H9 (cell line): ENCODE measurements at regions not wholly inside any gene's neighbourhood (a gene's known extent, or its start where the extent isn't known, plus 50 kb on each side); places are given as distances from the start of the nearest gene placed in this dataset.
A peak's percentile ranks its signal among the peaks of the same experiment; 100 is the strongest.

ENCODE experiments used
- DNase-seq: peaks from one replicate; pipeline ENCODE4 v3.0.0-alpha.2; 2017
- H2AFZ ChIP-seq: one replicate; pipeline ENCODE4 v1.6.1; 2013; ENCODE audit warnings: mild to moderate bottlenecking, low read length, control low read depth, moderate library complexity
- H2AK5ac ChIP-seq: 2 replicates; pipeline ENCODE4 v1.6.1; 2013; ENCODE audit warnings: low read length, control low read depth, mixed read lengths; ENCODE audit not compliant: insufficient read length
- H2BK120ac ChIP-seq: one replicate; pipeline ENCODE4 v1.6.1; 2013; ENCODE audit warnings: low read depth, mild to moderate bottlenecking, low read length, control low read depth, inconsistent platforms; ENCODE audit not compliant: poor library complexity, severe bottlenecking
- H2BK12ac ChIP-seq: 2 replicates; pipeline ENCODE4 v1.6.1; 2013; ENCODE audit warnings: low read length, control low read depth, mixed read lengths, low read depth; ENCODE audit not compliant: insufficient read length
- H2BK15ac ChIP-seq: 2 replicates; pipeline ENCODE4 v1.6.1; 2013; ENCODE audit warnings: low read depth, low read length, control low read depth
- H2BK20ac ChIP-seq: one replicate; pipeline ENCODE4 v1.6.1; 2013; ENCODE audit warnings: low read depth, mild to moderate bottlenecking, low read length, control low read depth, inconsistent platforms; ENCODE audit not compliant: poor library complexity, severe bottlenecking
- H2BK5ac ChIP-seq: 2 replicates; pipeline ENCODE4 v1.6.1; 2013; ENCODE audit warnings: low read length, control low read depth, mixed read lengths; ENCODE audit not compliant: insufficient read length
- H3K14ac ChIP-seq: 2 replicates; pipeline ENCODE4 v1.6.1; 2013; ENCODE audit warnings: low read length, control low read depth; ENCODE audit not compliant: insufficient read depth
- H3K18ac ChIP-seq: 2 replicates; pipeline ENCODE4 v1.6.1; 2013; ENCODE audit warnings: low read depth, mild to moderate bottlenecking, mixed read lengths, low read length, control low read depth; ENCODE audit not compliant: insufficient read length
- H3K23ac ChIP-seq: 2 replicates; pipeline ENCODE4 v1.6.1; 2013; ENCODE audit warnings: low read length, control low read depth, mixed read lengths, low read depth; ENCODE audit not compliant: insufficient read length
- H3K23me2 ChIP-seq: 2 replicates; pipeline ENCODE4 v1.6.1; 2013; ENCODE audit warnings: low read depth, mild to moderate bottlenecking, mixed read lengths, low read length, control low read depth; ENCODE audit not compliant: insufficient read length, poor library complexity, severe bottlenecking
- H3K27ac ChIP-seq: 2 replicates; pipeline ENCODE4 v1.5.1; 2013; ENCODE audit warnings: low read length, control low read depth, mixed read lengths, low read depth; ENCODE audit not compliant: insufficient read length
- H3K27me3 ChIP-seq: 2 replicates; pipeline ENCODE4 v1.6.1; 2013; ENCODE audit warnings: low read length, control low read depth, inconsistent platforms; ENCODE audit not compliant: insufficient read depth
- H3K4ac ChIP-seq: 2 replicates; pipeline ENCODE4 v1.6.1; 2013; ENCODE audit warnings: low read depth, mild to moderate bottlenecking, control low read depth, inconsistent platforms, low read length, moderate library complexity
- H3K4me1 ChIP-seq: 2 replicates; pipeline ENCODE4 v1.6.1; 2013; ENCODE audit warnings: low read length, control low read depth, inconsistent platforms; ENCODE audit not compliant: insufficient read depth
- H3K4me2 ChIP-seq: 2 replicates; pipeline ENCODE4 v1.6.1; 2013; ENCODE audit warnings: low read length, control low read depth, mixed read lengths; ENCODE audit not compliant: insufficient read length, insufficient read depth
- H3K56ac ChIP-seq: 2 replicates; pipeline ENCODE4 v1.6.1; 2013; ENCODE audit warnings: low read depth, mild to moderate bottlenecking, mixed read lengths, low read length, control low read depth; ENCODE audit not compliant: insufficient read length
- H3K79me1 ChIP-seq: 2 replicates; pipeline ENCODE4 v1.6.1; 2013; ENCODE audit warnings: low read depth, mild to moderate bottlenecking, moderate library complexity, low read length, control low read depth, inconsistent platforms; ENCODE audit not compliant: insufficient read depth, poor library complexity, severe bottlenecking
- H3K79me2 ChIP-seq: 2 replicates; pipeline ENCODE4 v1.6.1; 2013; ENCODE audit warnings: low read length, control low read depth, inconsistent platforms; ENCODE audit not compliant: insufficient read depth
- H3K9ac ChIP-seq: 2 replicates; pipeline ENCODE4 v1.6.1; 2013; ENCODE audit warnings: low read length, control low read depth, mixed read lengths; ENCODE audit not compliant: insufficient read length; ENCODE audit errors: extremely low read depth
- H3K9me3 ChIP-seq: one replicate; pipeline ENCODE4 v1.6.1; 2013; ENCODE audit warnings: low read depth, low read length, inconsistent platforms; ENCODE audit not compliant: control insufficient read depth
- H3T11ph ChIP-seq: one replicate; pipeline ENCODE4 v1.6.1; 2013; ENCODE audit warnings: mild to moderate bottlenecking, low read length, control low read depth, inconsistent platforms
- H4K20me1 ChIP-seq: one replicate; pipeline ENCODE4 v1.6.1; 2013; ENCODE audit not compliant: control insufficient read depth, insufficient read length, insufficient read depth
- H4K5ac ChIP-seq: 2 replicates; pipeline ENCODE4 v1.6.1; 2013; ENCODE audit warnings: low read depth, mild to moderate bottlenecking, mixed read lengths, low read length, control low read depth; ENCODE audit not compliant: insufficient read length
- H4K8ac ChIP-seq: replicated peaks from 2 replicates; pipeline ENCODE4 v1.6.1; 2013; ENCODE audit warnings: low read length, control low read depth, mixed read lengths, low read depth; ENCODE audit not compliant: insufficient read length
- H4K91ac ChIP-seq: 2 replicates; pipeline ENCODE4 v1.6.1; 2013; ENCODE audit warnings: low read depth, mild to moderate bottlenecking, moderate library complexity, mixed read lengths, low read length, control low read depth; ENCODE audit not compliant: insufficient read length
- H3K27ac Mint-ChIP-seq, 3 experiments: 2 replicates in 2 of 3; 3 replicates in 1 of 3; pipeline ENCODE4 v1.8.0; 2020 to 2021; ENCODE audit warnings: mixed read lengths in 3 of 3, mild to moderate bottlenecking in 1 of 3, moderate library complexity in 1 of 3
- H3K27me3 Mint-ChIP-seq: 2 replicates; pipeline ENCODE4 v1.8.0; 2021; ENCODE audit warnings: low read depth, mild to moderate bottlenecking, moderate library complexity, mixed read lengths
- H3K36me3 Mint-ChIP-seq, 3 experiments: 2 replicates in 2 of 3; 3 replicates in 1 of 3; pipeline ENCODE4 v1.8.0; 2020 to 2021; ENCODE audit warnings: low read depth in 3 of 3, mixed read lengths in 3 of 3; ENCODE audit not compliant: insufficient read depth in 1 of 3
- H3K4me1 Mint-ChIP-seq, 2 experiments: 2 replicates each; pipeline ENCODE4 v1.8.0; 2020; ENCODE audit warnings: mixed read lengths in 2 of 2
- H3K4me3 Mint-ChIP-seq, 2 experiments: 2 replicates in 1 of 2; 3 replicates in 1 of 2; pipeline ENCODE4 v1.8.0; 2020 to 2021; ENCODE audit warnings: mild to moderate bottlenecking in 2 of 2, mixed read lengths in 2 of 2, moderate library complexity in 1 of 2
- H3K9me3 Mint-ChIP-seq, 2 experiments: 2 replicates in 1 of 2; 3 replicates in 1 of 2; pipeline ENCODE4 v1.8.0; 2020; ENCODE audit warnings: mild to moderate bottlenecking in 2 of 2, mixed read lengths in 2 of 2, moderate library complexity in 1 of 2
- CTCF ChIP-seq: fragments of 200-600 bp; sonication (generic); conservative IDR thresholded peaks from 3 replicates; pipeline ENCODE4 v1.8.0; 2021; ENCODE audit warnings: antibody characterized with exemption, mild to moderate bottlenecking
- WGBS: extraction: QIAGEN DNeasy Blood & Tissue Kit; methylation state at CpG from one replicate; pipeline ENCODE4 v1.1.7; 2013; ENCODE audit warnings: missing lambda C conversion rate, low lambda C conversion rate, mixed read lengths; ENCODE audit not compliant: insufficient read length; ENCODE audit errors: extremely low coverage; 5-methylcytosine and 5-hydroxymethylcytosine counted together

- Histone ChIP-seq H3K4me2 (no peak overlapping the region), H4K8ac (peak overlapping the region; percentile 10), H3K18ac (no peak overlapping the region), H2AK5ac (no peak overlapping the region), H3K27me3 (no peaks in the 10 kb centered on the region), H3K4ac (no peak overlapping the region), H2AFZ (no peak overlapping the region), H4K20me1 (no peaks in the 10 kb centered on the region), H2BK12ac (no peak overlapping the region), H3T11ph (no peak overlapping the region), H2BK120ac (no peak overlapping the region), H3K27ac (no peak overlapping the region), H3K23ac (no peak overlapping the region), H2BK20ac (no peak overlapping the region), H2BK5ac (no peak overlapping the region), H3K23me2 (no peaks in the 10 kb centered on the region), H4K5ac (no peak overlapping the region), H3K14ac (no peak overlapping the region), H3K79me1 (no peaks in the 10 kb centered on the region), H3K56ac (no peak overlapping the region), H3K9me3 (no peaks in the 10 kb centered on the region), H2BK15ac (no peak overlapping the region), H3K9ac (no peak overlapping the region), H3K79me2 (no peaks in the 10 kb centered on the region), H3K4me1 (no peaks in the 10 kb centered on the region), H4K91ac (no peak overlapping the region)
- H3K9me3 Mint-ChIP-seq, result no peaks in the 10 kb centered on the region
- no peaks in the 10 kb centered on the region for H3K36me3 Mint-ChIP-seq
- H3K27me3 Mint-ChIP-seq, result no peaks in the 10 kb centered on the region; the same call in none of the 2 replicates
- no peak for DNase-seq
- no peak overlapping the region for H3K27ac Mint-ChIP-seq
- no peak overlapping the region for H3K4me3 Mint-ChIP-seq
- no CpG with 5 or more reads among the region's 10 CpGs for WGBS
- TF ChIP-seq CTCF, result no peak
- H3K4me1 Mint-ChIP-seq, result no peaks in the 10 kb centered on the region
Measured at GRCh38 chr6:21457647-21458046, 135.9 kb upstream of the SOX4 start.
